ENCODE measurements at regions not wholly inside any gene's neighbourhood (a gene's known extent, or its start where the extent isn't known, plus 50 kb on each side); places are given as distances from the start of the nearest gene placed in this dataset.

- Mint-ChIP-seq H3K27ac (no peak overlapping the region), H3K4me3 (no peak overlapping the region), H3K27me3 (ENCODE audit: low read depth in 3 of 3) (peaks cover 0 to 2% (median 0%) of the 10 kb centered on the region in 3 donors), H3K9me3 (peaks cover 0 to 5% (median 2%) of the 10 kb centered on the region in 7 donors), H3K36me3 (no peaks in the 10 kb centered on the region), H3K4me1 (no peaks in the 10 kb centered on the region)
- no CpG with 5 or more reads among the region's 4 CpGs for WGBS (ENCODE audit: insufficient coverage)
- Histone ChIP-seq H2AFZ (ENCODE audit: insufficient read depth, low read depth, low read length, poor library complexity, severe bottlenecking) (no peak overlapping the region), H3K9ac (ENCODE audit: insufficient read depth, low read length, poor library complexity, severe bottlenecking) (no peak overlapping the region), H3K27me3 (ENCODE audit: control insufficient read depth in 2 of 2, insufficient read depth in 2 of 2, low read length in 2 of 2) (no peaks in the 10 kb centered on the region), H3K79me2 (ENCODE audit: insufficient read depth, low read length) (no peaks in the 10 kb centered on the region), H3K27ac (ENCODE audit: low read depth in 1 of 2, low read length in 2 of 2) (no peak overlapping the region), H3K36me3 (replicated peaks in 1 of 2; ENCODE audit: control insufficient read depth in 1 of 2, insufficient read depth in 2 of 2, low read length in 2 of 2) (no peaks in the 10 kb centered on the region), H4K20me1 (ENCODE audit: insufficient read depth, low read length) (no peaks in the 10 kb centered on the region), H3K4me1 (ENCODE audit: control insufficient read depth in 1 of 2, insufficient read depth in 2 of 2, low read length in 2 of 2) (no peaks in the 10 kb centered on the region), H3K4me3 (replicated peaks in 1 of 3; ENCODE audit: low read depth in 2 of 3, low read length in 3 of 3) (no peak overlapping the region), H3K4me2 (replicated peaks; ENCODE audit: extremely low read depth, low read length, poor library complexity, severe bottlenecking) (no peak overlapping the region), H3K9me3 (replicated peaks in 1 of 2; ENCODE audit: control insufficient read depth in 1 of 2, insufficient read depth in 1 of 2, low read length in 2 of 2) (no peaks in the 10 kb centered on the region)
- TF ChIP-seq, protein P1, sequence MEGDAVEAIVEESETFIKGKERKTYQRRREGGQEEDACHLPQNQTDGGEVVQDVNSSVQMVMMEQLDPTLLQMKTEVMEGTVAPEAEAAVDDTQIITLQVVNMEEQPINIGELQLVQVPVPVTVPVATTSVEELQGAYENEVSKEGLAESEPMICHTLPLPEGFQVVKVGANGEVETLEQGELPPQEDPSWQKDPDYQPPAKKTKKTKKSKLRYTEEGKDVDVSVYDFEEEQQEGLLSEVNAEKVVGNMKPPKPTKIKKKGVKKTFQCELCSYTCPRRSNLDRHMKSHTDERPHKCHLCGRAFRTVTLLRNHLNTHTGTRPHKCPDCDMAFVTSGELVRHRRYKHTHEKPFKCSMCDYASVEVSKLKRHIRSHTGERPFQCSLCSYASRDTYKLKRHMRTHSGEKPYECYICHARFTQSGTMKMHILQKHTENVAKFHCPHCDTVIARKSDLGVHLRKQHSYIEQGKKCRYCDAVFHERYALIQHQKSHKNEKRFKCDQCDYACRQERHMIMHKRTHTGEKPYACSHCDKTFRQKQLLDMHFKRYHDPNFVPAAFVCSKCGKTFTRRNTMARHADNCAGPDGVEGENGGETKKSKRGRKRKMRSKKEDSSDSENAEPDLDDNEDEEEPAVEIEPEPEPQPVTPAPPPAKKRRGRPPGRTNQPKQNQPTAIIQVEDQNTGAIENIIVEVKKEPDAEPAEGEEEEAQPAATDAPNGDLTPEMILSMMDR (IDR thresholded peaks at IDR 0.05), result no peak
- DNase-seq, result no peak
- intact Hi-C loops (cut with micrococcal nuclease), result no loop called here
Measured at GRCh38 chr1:88484881-88485280, 199.2 kb upstream of the PKN2 start.

DNA sequence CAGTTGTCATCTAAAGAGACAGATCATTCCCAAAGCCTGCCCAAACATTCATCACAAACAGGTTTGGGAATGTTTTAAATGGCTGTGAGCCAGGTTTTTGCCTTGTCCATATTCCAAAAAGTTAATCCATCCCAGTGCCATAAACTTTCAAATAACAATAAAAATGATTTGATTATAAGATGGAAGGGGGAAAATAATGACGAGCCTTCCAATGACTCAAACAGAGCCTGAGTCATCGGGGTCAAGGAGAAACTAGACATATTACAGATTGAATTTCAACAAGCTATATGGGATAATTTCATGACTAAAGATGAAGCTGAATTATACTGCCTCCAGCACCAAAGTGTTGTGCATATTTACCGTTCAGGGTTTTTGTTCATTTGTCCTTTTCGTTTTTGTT is 195.8 kb upstream of the PKN2 start:
- no peak for DNase-seq
- Histone ChIP-seq H3K4me1 (ENCODE audit: control insufficient read depth in 1 of 2, insufficient read depth in 2 of 2, low read length in 2 of 2) (no peaks in the 10 kb centered on the region), H2AFZ (ENCODE audit: insufficient read depth, low read depth, low read length, poor library complexity, severe bottlenecking) (no peak overlapping the region), H3K9me3 (replicated peaks in 1 of 2; ENCODE audit: control insufficient read depth in 1 of 2, insufficient read depth in 1 of 2, low read length in 2 of 2) (no peaks in the 10 kb centered on the region), H4K20me1 (ENCODE audit: insufficient read depth, low read length) (no peaks in the 10 kb centered on the region), H3K79me2 (ENCODE audit: insufficient read depth, low read length) (no peaks in the 10 kb centered on the region), H3K27me3 (ENCODE audit: control insufficient read depth in 2 of 2, insufficient read depth in 2 of 2, low read length in 2 of 2) (no peaks in the 10 kb centered on the region), H3K4me2 (replicated peaks; ENCODE audit: extremely low read depth, low read length, poor library complexity, severe bottlenecking) (no peak overlapping the region), H3K4me3 (replicated peaks in 1 of 3; ENCODE audit: low read depth in 2 of 3, low read length in 3 of 3) (no peak overlapping the region), H3K27ac (ENCODE audit: low read depth in 1 of 2, low read length in 2 of 2) (no peak overlapping the region), H3K36me3 (replicated peaks in 1 of 2; ENCODE audit: control insufficient read depth in 1 of 2, insufficient read depth in 2 of 2, low read length in 2 of 2) (no peaks in the 10 kb centered on the region), H3K9ac (ENCODE audit: insufficient read depth, low read length, poor library complexity, severe bottlenecking) (no peak overlapping the region)
- Mint-ChIP-seq H3K36me3 (no peaks in the 10 kb centered on the region), H3K27me3 (ENCODE audit: low read depth in 3 of 3) (no peaks in the 10 kb centered on the region), H3K9me3 (peaks cover 0 to 3% (median 0%) of the 10 kb centered on the region in 7 donors), H3K4me1 (no peaks in the 10 kb centered on the region), H3K4me3 (no peak overlapping the region), H3K27ac (no peak overlapping the region)
- TF ChIP-seq, protein P1 (IDR thresholded peaks at IDR 0.05), result no peak
- 100% methylated on average over 2 of the region's 4 CpGs for WGBS (ENCODE audit: insufficient coverage)
- intact Hi-C loops (cut with micrococcal nuclease), result no loop called here

All from CD14-positive monocyte (primary cell).